GM18517 (cell line): ENCODE measurements at regions not wholly inside any gene's neighbourhood (a gene's known extent, or its start where the extent isn't known, plus 50 kb on each side); places are given as distances from the start of the nearest gene placed in this dataset.

ENCODE experiments used
- ATAC-seq: cut with Tn5 transposase; IDR thresholded peaks from one replicate; pipeline ENCODE4 v1.9.1; 2021; ENCODE audit warnings: mild to moderate bottlenecking, moderate library complexity; ENCODE audit not compliant: unreplicated experiment

DNA sequence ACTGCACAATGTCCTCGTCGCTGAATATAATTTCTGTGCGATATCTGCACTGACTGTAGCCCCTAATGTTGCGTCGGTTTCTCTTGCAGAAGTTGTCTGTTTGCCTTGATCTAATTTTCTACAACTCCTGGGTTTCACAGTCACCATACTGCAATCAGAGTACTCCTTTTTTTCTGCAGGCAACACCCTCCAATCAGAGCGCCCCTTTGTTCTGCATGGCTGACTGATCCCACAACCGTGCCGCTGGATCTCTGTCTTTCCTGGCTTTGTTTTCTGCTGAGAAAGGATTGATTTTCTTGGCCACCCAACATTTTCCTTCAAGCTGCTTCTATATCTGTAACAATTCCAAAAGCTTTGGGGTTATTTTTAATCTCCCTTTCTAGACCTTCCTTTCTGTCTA is 182.2 kb upstream of the SMARCA2 start:
- ATAC-seq: no peak

DNA sequence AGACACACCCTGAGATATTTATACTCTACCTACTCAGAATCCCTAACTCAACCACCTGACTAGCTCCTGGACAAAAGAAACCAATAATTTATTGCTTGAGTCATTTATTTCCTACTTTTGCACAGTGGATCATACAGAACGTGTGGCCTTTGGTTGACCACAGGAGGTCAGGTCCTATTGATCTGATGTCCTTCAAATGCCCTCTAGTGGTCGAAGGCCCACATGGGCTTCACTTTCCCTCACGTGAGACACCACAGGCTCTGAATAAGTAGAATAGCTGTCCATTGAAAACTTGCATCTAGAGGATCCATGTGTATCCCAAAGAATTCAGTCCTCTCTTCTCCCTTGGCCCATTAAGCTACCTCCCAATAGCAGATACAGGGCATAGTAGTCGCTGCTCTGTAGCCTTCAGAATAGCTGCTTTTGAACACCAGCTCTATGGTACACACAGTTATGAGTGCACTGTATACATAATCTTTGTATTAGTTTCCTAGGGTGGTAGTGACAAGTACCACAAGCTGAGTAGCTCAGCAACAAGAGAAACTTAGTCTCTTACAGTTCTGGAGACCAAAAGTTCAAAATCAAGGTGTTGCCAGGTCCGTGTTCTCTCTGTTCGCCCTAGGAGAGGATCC is 177.6 kb upstream of the SMARCA2 start:
- ATAC-seq: peak; percentile 68

DNA sequence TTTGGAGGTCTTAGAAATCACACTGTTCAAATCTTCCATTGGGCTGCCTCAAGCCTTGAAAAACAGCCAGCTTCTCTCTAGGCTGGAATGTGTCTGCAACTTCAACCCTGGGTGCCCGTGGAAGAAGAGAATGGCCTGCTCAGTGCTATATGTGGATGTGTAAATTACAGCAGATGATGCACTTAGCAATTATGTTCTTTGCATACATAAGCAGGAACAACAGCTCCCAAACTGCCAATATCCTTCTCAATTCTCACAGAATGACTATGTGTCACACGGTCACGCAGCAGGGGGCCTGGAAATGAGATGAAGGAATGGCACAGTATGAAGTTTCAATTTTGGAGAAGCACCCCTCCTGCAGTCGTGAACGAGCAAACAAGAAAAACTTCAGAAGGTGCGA is 175.2 kb upstream of the SMARCA2 start:
- no peak for ATAC-seq

DNA sequence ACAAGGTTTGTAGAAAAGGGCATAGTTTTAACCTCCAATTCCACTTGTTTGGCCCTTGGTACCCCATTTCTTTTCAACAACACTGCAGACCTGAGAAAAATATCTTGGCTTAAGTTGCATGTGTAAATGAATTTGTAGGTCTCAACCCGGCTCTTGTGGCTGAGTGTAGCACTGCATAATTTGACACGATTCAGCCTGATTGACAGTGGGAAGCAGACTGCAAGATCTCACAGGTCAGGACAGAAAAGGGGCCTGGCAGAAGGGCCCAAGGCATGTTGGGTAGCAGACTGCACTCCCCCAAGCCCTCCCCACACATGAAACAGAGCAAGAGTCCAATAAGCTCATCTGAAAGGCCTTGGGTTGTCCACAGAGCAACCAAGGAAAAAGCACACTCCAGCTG is 169.7 kb upstream of the SMARCA2 start:
- no peak for ATAC-seq

DNA sequence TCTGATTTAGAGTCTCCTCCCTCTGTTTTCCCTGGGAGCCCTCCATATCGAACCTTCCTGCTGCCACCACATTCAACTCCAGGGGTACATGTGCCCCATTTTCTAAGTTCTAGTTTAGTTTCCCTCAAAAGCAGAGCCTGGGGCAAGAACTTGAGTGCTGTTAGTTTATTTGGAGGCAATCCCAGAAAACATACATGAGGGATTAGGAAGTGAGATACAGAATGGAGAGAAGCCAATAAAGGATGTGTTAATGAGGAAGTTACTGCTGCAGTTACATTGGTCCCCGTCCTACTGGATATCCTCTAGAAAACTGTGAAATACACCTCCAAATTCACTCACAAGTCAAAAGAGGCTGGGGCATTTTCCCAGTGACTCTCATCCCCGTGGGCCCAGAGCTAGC is 159.4 kb upstream of the SMARCA2 start:
- no peak for ATAC-seq

DNA sequence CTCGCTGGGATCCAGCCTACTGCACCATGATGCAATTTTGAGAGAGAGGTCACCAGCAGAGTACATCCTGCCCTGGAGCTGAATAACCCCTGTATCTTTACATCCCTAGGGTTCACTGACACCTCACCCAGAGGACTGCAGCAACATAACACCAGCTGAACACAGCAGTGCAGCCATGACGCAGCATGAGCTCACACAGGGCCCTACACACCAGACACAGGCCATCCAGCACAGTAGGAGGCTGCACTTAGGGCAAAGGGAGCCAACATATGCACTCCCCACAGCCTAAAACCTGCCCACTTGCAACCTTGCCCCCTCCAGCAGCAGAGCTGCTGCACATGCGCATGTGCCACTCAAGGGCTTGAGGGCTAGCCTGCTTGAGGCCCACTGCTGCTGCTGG is 157.3 kb upstream of the SMARCA2 start:
- no peak for ATAC-seq

DNA sequence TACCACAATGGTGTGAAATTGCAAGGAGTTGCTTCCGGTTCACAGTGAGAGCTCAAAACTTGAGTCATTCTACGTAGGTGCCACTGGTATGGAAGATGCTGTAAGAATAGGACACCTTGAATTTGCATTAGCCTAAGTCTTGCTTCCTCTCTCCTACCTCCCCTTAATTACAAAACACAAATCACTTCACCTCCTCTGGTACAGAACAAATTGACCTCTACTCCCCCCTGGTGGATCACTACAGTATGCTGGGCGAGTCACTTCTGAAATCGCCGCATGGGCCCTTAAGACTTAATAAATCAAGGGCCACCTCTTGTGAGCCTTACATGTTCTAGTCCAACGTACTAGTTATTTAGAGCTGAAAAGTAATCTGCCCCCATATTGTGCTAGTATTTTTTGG is 145.3 kb upstream of the SMARCA2 start:
- peak; percentile 92 for ATAC-seq

DNA sequence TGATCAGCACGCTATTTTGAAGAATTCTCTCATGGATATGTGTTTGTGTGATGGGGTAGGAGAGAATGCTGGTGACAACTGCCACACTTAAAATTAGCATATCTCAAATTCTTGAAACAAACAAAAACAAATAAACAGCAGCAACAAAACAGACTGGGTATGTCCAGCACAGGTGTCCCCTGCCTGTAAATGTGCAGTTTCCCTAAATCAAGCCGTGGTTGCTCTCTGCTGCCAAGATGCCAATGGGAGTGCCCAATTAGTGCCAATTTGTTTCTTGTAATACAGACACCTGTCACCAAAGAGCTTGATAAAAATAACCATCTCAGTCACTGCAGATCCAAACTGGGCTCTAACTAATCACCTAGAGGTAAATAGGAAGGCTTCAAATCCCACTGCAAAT is 144.2 kb upstream of the SMARCA2 start:
- ATAC-seq: no peak

DNA sequence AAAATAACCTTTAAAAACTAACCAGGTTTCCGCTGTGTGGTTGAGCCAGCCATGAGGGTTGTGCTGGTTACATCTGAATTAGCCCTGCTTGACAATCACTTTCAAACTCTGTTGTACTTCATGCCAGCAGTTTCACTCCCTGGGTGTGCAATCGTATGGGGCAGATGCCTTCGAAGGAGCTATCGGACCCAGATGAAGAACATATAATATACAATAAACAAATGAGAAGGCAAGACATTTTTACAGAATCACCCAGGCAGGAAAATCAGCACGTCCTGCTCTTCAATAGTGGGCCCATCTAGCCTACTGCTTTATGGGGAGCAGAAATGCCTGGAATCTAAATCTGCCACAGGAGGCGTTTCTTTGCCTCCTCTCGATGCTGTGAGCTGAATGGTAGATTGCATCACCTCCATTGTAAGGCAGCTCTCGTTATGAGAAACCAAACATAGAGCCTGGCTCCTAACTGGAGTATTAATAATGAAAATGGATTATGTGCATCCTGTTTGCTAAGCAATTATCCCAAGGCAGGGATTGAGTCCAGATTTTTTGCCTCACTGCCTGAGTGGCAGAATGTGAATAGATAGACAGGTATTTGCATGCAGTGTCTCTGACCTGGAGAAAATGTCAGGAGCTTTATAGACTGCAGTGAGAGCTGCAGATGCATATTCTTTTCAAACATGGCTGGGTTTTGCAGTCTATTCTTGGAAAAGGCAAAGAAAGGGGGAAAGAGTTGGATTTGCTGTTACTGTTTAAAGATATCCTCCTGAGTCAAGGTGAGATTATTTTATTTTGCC is 143.3 kb upstream of the SMARCA2 start:
- no peak for ATAC-seq

DNA sequence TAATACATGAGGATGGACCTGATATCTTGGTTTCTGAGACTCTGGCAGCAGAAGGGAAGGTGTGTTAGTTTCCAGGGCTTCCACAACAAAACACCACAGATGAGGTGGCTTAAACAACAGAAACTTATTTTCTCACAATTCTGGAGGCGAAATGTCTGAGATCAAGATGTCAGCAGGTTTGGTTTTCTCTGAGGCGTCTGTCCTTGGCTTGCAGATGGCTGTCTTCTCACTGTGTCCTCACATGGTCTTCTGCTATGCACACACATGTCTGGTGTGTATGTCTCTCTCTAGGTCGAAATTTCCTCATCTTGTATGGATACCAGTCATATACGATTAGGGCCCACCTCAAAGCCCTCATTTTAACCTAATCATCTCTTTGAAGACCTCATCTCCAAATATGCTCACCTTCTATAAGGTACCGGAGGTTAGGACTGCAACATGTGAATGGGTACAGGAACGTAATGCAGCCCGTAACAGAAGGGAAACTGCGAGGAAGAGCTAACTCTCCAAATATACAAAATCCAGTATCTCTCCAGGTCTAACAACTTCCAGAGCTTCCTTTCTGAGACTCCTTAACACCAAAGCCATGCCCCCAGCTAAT is 139.8 kb upstream of the SMARCA2 start:
- no peak for ATAC-seq

DNA sequence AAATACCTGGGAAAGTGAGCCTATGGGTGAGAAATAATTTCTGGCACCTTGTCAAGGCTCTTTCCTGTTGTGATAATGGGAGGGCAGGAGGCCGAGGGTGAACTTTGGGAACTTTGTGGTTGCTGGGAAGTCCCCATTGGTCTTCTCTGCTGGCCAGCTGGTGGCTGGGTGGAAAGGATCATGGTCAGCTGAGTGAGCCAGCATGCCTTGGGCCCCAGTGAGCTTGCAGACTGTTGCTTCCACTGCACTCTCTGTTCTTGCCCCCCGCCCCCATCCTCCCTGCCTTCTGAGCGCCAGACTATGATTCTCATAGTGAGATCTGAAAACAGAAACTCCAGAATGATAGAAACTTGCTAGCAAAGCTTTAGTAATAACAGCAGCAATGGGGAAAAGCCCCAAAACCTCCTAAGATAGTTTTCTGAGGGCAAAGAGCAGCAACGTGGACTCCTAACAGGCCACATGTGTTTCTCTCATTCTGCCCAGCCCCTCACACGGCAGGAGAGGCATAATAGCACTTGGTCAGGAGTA is 139.2 kb upstream of the SMARCA2 start:
- ATAC-seq: peak; percentile 66

DNA sequence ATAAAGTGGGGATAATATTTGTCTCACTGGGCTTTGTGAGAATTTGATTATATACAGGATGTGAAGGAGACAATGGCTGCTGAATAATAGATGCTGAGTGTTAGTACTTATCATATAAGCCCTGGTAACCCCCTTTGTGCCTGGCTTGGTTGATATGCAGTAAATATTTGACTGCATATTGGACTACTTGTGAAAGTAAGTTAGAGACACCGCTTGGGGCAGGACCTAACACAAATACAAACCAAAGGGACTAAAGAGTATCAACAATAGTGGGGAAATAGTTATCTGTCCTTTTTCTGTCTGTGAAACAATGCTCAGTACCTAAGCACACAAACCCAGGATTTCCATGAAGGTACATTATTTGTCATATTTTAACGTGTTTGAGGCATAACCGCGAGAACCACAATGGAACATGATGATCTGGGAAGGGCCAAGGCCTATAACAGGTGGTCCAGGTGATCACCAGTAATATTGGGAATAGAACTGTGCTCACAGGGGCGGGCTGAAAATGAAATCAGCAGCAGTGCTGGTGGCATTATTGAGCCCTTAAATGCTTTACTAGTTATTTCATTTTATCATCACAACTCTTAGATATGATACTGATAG is 138.2 kb upstream of the SMARCA2 start:
- ATAC-seq: no peak

DNA sequence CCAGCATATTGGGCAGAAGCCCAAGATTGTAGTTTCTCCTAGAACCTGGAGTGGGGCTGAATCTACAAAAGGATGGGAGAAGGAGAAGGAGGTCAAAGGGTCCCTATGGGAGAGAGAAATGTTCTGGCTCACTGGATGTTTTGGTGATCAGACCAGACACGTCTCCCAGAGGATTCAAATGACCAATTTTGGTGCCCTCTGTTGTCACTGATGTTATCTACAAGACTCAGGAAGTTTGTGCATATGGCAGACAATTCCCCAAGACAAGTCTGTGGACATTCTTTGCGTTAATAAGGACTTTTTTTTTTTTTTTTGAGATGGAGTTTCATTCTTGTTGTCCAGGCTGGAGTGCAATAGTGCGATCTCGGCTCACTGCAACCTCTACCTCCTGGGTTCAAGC is 137.2 kb upstream of the SMARCA2 start:
- ATAC-seq: no peak

DNA sequence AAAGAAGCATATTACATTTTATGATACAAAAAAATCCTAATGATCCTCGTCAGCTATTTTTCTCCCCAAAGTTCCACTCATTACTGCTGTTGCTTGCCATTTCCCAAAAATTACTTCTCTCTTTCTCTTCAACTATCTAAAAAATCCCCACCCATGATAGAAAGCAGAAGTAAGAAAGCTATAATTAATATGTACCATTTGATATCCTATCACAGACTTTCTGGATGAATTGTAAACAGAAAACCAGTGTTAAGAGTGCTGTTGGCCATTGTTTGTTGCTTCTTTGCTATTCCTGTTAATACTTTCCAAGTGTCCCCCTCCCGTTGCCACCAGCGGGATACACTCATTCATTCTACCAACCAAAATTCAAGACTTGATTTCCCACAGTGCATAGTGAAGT is 136.3 kb upstream of the SMARCA2 start:
- no peak for ATAC-seq

DNA sequence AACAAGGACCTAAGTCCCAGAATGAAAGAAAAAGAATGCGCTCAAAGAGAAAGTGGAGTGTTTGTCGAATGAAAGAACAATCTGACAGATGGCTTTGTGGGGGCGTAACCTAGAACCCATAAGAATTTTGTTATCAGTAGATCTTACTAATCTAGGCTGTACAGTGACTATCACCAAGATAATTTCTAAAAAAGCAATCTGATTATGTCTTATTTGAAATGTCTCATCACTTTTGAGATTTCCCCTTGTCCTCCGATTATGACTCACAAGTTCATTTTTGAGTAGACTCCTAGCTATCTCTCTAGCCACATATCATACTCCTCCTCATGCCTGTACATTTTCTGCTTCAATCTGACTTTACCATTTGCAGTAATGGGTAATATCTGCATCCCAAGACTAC is 135.6 kb upstream of the SMARCA2 start:
- peak; percentile 49 for ATAC-seq

DNA sequence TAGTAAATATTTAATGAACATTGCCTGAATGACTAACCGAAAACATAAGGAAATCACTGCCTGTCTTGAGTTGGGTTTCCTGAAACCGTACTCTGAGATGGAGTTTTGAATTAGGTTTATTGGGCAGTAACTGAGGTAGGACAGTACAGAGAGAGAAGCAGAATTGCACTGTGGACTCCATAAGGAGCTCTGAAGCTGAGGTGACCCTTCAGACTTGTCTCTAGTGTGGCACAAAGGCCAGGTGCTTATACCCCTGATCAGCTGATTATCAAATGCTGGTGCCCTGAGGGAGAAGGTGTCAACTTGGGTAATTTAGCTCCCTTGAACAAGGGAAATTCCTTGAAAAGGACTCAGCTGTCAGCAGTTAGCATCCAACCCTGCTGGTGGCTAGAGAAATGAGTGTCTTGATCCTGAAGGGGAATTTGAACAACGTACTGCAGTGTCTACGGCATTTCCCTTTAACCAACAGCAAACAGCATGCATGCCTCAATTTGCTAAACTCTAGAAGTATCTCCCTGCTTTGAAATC is 135.0 kb upstream of the SMARCA2 start:
- no peak for ATAC-seq

DNA sequence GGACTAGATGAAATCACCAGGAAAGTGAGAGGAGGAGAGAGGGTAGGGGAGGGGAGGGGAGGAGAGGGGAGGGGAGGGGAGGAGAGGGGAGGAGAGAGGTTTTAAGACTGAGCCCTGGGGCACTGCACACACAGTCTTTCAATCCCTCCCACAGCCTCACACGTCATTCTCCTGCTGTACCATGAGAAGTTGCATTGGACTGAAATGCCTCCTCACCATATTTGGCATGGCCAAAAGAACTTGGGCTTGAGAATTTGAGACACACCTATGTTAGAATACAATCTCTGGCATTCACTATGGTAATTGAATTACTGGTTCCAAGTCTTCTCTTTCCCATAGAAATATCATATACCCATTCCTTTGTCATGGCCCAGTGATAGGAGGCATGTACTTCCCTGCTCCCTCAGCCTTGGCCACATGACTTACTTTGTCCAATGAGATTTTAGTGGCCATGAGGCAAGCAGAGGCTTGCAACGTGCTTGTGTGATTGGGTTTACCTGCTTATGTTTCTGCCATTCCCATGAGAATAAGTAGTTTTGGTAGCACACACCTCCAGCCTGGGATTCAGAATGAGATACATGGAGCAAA is 133.3 kb upstream of the SMARCA2 start:
- ATAC-seq: no peak

DNA sequence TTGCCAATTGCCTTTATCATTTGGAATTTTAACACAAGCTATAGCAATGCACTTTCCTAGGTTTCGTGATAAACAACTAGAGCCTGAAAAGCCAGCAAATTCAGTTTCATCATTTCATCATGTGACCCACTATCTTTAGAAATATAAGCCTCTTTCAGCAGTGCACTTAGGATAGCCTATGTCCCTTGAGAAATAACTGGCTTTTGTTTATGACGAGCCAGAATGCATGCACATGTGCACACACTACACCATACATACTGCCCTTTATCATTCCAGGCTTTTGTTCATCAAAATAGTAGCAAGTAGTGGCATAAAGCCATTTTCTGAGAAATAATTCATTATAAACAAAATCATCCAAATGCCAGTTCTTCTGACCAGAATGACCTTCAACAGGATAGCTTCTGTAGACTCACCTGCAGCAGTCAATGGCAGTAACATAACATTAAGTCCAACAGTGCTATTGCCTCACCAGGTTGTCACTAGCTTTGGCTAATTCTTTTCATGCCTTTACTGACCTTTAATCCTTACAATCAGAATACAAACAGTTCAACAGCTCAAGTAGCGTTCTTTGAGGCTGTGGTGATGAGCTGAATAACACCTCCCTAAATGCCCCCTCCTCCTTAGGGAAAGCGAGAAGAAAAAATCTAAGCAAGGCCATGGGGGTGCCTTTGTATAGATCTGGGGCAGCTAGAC is 132.3 kb upstream of the SMARCA2 start:
- ATAC-seq: no peak

DNA sequence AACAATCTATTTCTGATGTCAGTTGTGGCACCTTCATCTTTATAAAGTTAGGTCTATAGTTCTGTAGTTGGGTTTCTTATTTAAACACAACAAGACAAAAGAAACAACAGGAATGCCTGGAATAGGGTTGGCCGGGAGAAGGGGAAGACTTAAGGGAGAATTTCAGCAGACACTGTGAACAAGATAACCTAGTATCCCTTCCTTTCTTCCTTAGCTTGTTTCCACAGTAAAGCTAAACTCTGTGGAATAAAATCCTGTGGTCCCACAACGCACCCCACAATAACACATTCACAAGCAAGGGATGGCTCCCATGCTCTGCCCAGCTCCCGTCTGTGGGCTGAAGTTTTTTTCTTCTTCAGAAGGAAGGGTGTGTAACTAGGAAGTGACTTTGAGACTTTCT is 124.9 kb upstream of the SMARCA2 start:
- ATAC-seq: no peak

DNA sequence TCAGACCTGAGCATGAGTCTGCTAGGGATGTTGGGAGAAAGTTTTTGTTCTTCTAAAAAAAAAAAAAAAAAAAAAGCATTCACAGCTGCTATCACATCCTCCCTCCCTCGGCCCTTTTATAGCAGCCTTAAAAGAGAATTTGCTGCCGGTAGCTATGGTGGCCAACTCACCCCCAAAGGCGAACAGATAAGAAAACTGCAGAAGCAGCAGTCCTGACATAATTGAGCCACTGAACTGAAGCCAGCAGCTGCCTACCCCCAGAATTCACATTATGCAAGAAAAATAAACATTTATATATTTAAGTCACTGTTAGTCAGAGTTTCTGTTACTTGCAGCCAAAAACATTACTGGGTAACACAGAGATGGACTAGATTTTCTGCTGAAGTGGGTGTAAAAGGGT is 124.3 kb upstream of the SMARCA2 start:
- no peak for ATAC-seq
